ENCODE measurements at regions not wholly inside any gene's neighbourhood (a gene's known extent, or its start where the extent isn't known, plus 50 kb on each side); places are given as distances from the start of the nearest gene placed in this dataset.
"Not testable (repeated sequence)": the region's sequence is repeated elsewhere in the genome, so short reads cannot be mapped to it uniquely, and the experiment has no call there.

DNA sequence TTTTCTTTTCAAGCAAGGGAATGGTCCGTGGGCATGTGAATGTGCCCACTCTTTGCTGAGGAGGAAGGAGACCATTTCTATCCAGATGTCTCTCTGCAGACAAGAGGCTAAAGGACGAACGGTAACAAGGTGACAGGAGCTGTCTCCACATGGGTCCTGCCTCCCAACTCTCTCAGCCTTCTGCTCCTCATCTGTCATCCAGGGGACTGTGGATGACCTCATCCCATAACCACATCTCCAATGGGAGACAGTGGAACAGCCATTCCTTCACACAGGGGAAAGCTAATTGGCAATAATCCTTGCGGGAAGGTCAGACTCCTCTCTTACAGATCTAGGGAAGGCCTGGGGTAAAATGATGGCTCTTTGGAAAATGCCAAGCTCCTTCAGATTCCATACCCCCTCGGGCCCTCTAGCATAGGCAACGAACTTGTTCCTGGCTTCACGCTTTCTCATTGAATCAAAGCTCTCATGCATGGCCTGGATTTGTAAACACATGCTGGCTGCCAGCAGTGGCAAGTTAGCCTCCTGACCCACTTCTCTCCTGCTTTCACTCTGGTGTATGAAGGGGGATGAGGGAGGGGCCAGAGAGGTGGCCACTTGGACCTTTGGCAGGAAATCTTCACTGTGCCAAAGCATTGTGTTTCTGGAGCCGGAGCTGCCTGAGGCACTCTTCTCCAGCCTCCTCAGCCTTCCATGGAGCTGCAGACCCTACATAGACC is 65.8 kb upstream of the IKBKE start:
- not testable (repeated sequence) for H3K4me1 ChIP-seq; DNase-seq; H3K4me3 ChIP-seq (ENCODE audit: low read depth, low read length); H3K9me3 ChIP-seq; H3K36me3 ChIP-seq; H3K27me3 ChIP-seq

DNA sequence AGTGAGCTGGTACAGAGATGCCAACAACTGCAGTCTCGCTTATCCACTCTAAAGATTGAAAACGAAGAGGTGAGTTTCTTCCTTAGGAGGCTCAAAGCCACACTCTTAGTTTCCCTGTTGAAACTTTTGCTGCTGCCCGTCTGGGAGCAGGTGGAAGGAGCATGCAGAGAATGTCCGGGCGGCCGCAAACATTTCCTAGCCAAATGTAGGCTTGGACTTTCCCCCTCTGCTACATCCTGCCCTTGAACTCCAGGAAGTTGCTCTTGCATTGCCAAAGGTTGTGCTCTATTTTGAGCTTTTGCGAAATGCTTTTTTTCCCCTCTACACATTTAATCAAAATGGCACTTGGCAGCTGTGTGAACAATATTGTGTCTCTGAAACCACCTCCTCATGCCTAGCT is 65.0 kb upstream of the IKBKE start:
- H3K4me3 ChIP-seq (ENCODE audit: low read depth, low read length); H3K4me1 ChIP-seq; H3K27me3 ChIP-seq; H3K9me3 ChIP-seq; DNase-seq; H3K36me3 ChIP-seq: not testable (repeated sequence)

GRCh38 chr1:206408371-206409288 is 61.6 kb upstream of the IKBKE start:
- DNase-seq; H3K4me1 ChIP-seq; H3K9me3 ChIP-seq; H3K36me3 ChIP-seq; H3K4me3 ChIP-seq (ENCODE audit: low read depth, low read length); H3K27me3 ChIP-seq: not testable (repeated sequence)

DNA sequence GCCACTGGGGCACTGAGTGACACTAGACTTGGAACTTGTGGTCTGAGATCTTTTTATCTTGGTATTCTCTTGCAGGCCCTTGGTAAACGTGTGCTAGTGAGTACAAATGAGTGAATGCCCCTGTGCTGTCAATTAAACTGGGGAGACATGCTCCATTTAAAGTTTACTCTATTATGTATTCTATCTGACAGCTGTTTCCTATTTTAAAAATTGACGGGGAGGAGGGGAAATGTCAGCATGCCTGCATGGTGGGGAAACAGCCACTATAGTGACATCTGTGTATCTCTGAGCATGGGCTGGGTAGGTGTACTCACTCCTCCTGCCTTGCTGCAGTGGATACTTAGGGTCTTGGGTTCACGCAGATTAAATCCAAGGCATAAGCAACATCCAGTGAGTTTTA is 59.0 kb upstream of the IKBKE start:
- peaks cover 19% of the 10 kb centered on the region for H3K4me1 ChIP-seq
- peaks cover 3% of the 10 kb centered on the region; the same call in 1 of the 2 replicates for H3K27me3 ChIP-seq
- DNase-seq, result peak; percentile 13
- TF ChIP-seq, protein P1, sequence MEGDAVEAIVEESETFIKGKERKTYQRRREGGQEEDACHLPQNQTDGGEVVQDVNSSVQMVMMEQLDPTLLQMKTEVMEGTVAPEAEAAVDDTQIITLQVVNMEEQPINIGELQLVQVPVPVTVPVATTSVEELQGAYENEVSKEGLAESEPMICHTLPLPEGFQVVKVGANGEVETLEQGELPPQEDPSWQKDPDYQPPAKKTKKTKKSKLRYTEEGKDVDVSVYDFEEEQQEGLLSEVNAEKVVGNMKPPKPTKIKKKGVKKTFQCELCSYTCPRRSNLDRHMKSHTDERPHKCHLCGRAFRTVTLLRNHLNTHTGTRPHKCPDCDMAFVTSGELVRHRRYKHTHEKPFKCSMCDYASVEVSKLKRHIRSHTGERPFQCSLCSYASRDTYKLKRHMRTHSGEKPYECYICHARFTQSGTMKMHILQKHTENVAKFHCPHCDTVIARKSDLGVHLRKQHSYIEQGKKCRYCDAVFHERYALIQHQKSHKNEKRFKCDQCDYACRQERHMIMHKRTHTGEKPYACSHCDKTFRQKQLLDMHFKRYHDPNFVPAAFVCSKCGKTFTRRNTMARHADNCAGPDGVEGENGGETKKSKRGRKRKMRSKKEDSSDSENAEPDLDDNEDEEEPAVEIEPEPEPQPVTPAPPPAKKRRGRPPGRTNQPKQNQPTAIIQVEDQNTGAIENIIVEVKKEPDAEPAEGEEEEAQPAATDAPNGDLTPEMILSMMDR (IDR thresholded peaks at IDR 0.05; ENCODE audit: low read depth, low read length), result no peak
- no peak overlapping the region for H3K4me3 ChIP-seq (ENCODE audit: low read depth, low read length)
- H3K36me3 ChIP-seq, result no peaks in the 10 kb centered on the region
- H3K9me3 ChIP-seq, result no peaks in the 10 kb centered on the region

- Histone ChIP-seq H3K9me3 (no peaks in the 10 kb centered on the region), H3K36me3 (no peaks in the 10 kb centered on the region), H3K27me3 (peaks cover 9% of the 10 kb centered on the region), H3K4me1 (peaks cover 19% of the 10 kb centered on the region), H3K4me3 (ENCODE audit: low read depth, low read length) (no peak overlapping the region; the same call in 1 of the 2 replicates)
- no peak for DNase-seq
- TF ChIP-seq, protein P1 (IDR thresholded peaks at IDR 0.05; ENCODE audit: low read depth, low read length), result no peak
These were observed 54.3 kb upstream of the IKBKE start for GRCh38 chr1:206415942-206416341.

- TF ChIP-seq, protein P1 (IDR thresholded peaks at IDR 0.05; ENCODE audit: low read depth, low read length), result no peak
- no peak overlapping the region for H3K4me3 ChIP-seq (ENCODE audit: low read depth, low read length)
- DNase-seq, result no peak
These were observed 52.3 kb upstream of the IKBKE start for GRCh38 chr1:206417774-206418614.

DNA sequence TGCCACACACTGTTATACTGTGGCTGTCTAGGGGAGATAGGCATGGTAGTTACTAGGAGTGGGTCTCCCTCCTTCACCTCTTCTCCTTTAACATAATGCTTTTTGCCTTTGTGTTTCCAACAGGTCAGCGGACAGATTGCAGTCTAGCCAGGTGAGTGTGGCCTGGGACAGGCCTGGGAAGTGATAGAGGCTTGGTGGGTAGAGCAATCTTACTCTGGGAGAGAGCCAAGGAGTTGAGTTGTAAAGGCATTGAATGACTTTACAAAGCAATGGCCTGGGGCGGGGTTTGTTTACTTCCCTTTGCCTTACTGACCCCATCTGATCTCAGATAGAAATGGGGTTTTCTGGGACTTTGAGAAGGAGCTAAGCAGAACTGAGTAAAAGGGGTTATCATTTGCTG is 51.0 kb upstream of the IKBKE start:
- H3K27me3 ChIP-seq, result peaks cover 6% of the 10 kb centered on the region; the same call in 1 of the 2 replicates
- H3K4me3 ChIP-seq (ENCODE audit: low read depth, low read length), result no peak overlapping the region
- H3K9me3 ChIP-seq, result no peaks in the 10 kb centered on the region
- TF ChIP-seq, protein P1 (IDR thresholded peaks at IDR 0.05; ENCODE audit: low read depth, low read length), result no peak
- no peak for DNase-seq
- H3K36me3 ChIP-seq, result no peaks in the 10 kb centered on the region; the same call in 1 of the 2 replicates
- peaks cover 26% of the 10 kb centered on the region for H3K4me1 ChIP-seq

More at GRCh38 chr1:206417774-206418614, 52.3 kb upstream of the IKBKE start:
- H3K4me1 ChIP-seq, result peaks cover 26% of the 10 kb centered on the region
- H3K27me3 ChIP-seq, result peaks cover 6% of the 10 kb centered on the region
- H3K9me3 ChIP-seq, result no peaks in the 10 kb centered on the region
- no peaks in the 10 kb centered on the region; the same call in 1 of the 2 replicates for H3K36me3 ChIP-seq
